GM10266 (cell line): ENCODE measurements at regions not wholly inside any gene's neighbourhood (a gene's known extent, or its start where the extent isn't known, plus 50 kb on each side); places are given as distances from the start of the nearest gene placed in this dataset.

ENCODE experiments used
- DNase-seq: peaks from one replicate; pipeline ENCODE4 v3.0.0; 2012; ENCODE audit errors: extremely low spot score
- TF ChIP-seq, protein P1 (sequence below): IDR thresholded peaks from 2 replicates; pipeline ENCODE4 v1.5.1; 2012; ENCODE audit warnings: mild to moderate bottlenecking, low read depth; ENCODE audit not compliant: control insufficient read depth, insufficient read depth; ENCODE audit errors: missing control alignments

DNA sequence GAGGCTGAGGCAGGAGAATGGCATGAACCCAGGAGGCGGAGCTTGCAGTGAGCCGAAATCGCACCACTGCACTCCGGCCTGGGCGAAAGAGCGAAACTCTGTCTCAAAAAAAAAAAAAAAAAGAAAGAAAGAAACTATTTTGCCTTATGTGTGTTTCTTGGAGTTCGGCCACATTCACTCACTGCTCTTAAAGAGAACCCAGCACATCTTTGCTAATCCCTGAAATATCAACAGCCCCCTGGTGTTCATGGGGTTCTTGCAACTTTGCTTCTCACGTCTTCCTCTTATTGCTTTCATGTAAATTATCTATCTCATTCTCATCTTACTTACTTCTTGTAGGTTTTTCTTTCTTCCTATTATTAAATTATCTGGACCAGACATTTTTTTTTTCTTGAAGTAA is 126.3 kb upstream of the ASTN2 start:
- TF ChIP-seq, protein P1, sequence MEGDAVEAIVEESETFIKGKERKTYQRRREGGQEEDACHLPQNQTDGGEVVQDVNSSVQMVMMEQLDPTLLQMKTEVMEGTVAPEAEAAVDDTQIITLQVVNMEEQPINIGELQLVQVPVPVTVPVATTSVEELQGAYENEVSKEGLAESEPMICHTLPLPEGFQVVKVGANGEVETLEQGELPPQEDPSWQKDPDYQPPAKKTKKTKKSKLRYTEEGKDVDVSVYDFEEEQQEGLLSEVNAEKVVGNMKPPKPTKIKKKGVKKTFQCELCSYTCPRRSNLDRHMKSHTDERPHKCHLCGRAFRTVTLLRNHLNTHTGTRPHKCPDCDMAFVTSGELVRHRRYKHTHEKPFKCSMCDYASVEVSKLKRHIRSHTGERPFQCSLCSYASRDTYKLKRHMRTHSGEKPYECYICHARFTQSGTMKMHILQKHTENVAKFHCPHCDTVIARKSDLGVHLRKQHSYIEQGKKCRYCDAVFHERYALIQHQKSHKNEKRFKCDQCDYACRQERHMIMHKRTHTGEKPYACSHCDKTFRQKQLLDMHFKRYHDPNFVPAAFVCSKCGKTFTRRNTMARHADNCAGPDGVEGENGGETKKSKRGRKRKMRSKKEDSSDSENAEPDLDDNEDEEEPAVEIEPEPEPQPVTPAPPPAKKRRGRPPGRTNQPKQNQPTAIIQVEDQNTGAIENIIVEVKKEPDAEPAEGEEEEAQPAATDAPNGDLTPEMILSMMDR, result no peak
- no peak for DNase-seq

DNA sequence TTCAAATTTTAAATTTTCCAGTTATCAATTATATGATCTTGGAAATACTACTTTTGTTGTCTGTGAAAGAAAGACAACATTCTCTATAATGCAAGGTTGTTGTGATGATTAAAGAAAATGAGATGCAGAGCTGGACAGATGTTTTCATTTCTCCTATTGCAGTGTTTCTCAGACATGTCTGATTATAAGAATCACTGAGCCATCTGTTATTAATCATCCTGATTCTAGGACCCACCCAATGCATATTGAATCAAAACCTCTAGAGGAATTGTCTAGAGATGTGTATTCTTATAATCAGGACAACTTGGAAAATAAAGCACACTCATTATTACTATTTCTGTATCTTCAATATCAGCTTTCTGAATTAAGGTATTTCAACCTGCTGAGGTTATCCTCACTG is 121.1 kb upstream of the ASTN2 start:
- TF ChIP-seq, protein P1, result no peak
- DNase-seq, result no peak

DNA sequence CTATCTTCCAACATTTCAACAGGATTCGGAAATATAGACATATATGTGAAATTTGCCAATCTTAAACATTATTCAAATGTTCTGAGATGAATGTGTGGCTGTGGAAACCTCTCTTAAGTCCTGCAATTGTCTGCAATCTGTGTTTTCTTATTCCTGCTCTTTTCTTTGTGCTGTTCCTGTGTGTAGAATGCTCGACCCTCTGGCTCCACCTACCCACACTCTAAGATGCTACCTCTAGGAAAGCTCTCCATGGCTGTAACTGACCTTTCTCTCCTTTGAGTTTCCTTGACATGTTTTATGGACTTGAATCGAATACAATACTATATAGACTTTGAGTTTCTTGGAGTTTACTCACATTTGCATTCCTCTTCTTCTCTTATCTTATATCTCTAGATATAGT is 120.6 kb upstream of the ASTN2 start:
- no peak for DNase-seq

DNA sequence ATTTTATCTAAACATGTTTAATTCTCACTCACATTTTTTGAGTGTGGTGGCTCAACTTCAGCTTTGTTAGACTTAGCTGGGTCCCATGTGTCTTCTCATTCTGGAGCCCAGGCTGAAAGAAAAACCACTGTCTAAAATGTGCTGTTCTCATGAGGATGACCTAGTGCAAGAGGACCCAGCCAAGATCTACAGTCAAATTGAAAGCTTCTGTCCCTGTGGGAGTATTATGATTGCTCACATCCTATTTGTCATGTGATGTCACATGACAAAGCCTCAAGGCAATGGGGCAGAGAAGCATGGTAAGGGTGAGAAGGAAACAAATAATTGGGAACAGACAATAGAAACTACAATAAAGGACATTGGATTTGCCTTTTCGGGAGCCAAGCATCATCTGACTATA is 113.4 kb upstream of the ASTN2 start:
- no peak for DNase-seq
- TF ChIP-seq, protein P1, result no peak

More for the DNA sequence above, 120.6 kb upstream of the ASTN2 start:
- TF ChIP-seq, protein P1, result no peak

DNA sequence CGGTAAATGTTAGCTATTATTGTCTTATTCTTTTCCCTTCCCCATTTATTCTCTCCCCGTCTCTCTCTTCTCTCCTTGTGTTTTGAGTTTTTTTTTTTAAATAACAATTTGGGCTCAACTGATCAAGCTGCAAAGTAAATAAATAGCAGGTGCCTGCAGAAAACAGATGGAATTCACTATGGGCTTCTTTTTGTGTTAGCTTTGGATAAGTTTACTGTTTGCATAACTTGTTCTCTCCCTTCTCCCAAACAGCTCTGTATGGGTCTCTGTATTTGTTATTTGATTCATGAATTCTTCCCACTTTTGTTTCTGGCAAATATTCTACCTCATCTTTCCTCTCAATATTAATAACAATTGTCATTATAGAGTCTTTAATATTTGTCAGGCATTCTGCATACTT is 111.8 kb upstream of the ASTN2 start:
- no peak for DNase-seq
- TF ChIP-seq, protein P1, result no peak

DNA sequence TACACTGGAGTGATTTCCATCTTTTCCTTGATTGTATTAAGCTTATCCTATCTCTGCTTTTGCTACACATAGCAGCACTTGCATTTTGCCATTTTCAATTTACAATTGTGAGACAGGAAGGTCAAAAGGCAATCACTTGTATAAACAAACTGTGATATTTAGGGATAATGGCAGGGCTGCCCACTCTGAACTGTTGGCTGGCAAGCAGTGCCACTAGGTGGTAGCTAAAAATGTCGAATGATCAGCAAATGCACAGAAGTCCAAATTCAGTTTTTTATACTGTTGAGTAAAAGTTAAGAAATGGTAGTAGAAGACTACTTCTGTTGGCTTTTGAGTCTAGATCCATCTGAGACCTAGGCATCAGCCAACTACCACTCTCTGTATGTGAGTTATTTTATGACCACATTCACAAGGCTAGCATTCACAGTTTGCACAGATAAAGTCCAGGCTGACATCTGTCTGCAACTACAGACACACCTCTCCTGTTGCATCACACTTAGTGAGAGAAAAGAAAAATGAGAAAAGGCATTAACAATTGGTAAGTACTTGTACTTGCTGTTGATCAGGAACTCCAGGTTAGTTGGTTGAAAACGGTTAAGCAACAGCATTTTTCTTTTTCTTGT is 108.8 kb upstream of the ASTN2 start:
- no peak for DNase-seq
- TF ChIP-seq, protein P1, result no peak

DNA sequence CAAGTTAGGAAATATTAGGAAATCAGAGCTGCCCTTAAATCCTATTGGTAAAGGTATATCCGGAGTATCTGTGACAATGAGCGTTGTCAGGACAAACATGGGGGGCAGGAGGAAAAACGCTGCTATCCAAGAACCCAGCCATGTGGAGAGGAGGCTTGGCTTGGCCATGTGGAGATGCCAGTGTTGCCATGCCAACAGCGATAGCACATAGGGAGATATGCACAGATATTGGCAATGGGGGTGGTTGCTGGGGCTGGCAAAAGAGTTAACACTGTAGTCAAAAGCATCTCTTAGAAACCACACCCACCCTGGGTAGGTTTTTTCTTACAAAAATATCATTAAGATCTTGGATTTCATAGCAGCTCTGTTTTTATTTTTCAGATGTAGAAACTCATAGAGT is 106.4 kb upstream of the ASTN2 start:
- DNase-seq, result no peak
- TF ChIP-seq, protein P1, result no peak
